GM12878 (cell line): ENCODE measurements at regions not wholly inside any gene's neighbourhood (a gene's known extent, or its start where the extent isn't known, plus 50 kb on each side); places are given as distances from the start of the nearest gene placed in this dataset.

Experiments used
- BCL11A ChIP-seq: IDR thresholded peaks from 2 replicates; pipeline ENCODE4 v1.6.1; 2011; ENCODE audit warnings: low read depth, low read length
- BMI1 ChIP-seq: fragments of 450-650 bp; IDR thresholded peaks from 2 replicates; pipeline ENCODE4 v1.6.1; 2016; ENCODE audit warnings: mild to moderate bottlenecking, moderate library complexity, borderline replicate concordance
- CREM ChIP-seq: IDR thresholded peaks from 2 replicates; pipeline ENCODE4 v1.6.1; 2014; ENCODE audit warnings: antibody characterized with exemption, low read depth
- CTCF ChIP-seq, 3 experiments: IDR thresholded peaks in 2 of 3; conservative IDR thresholded peaks in 1 of 3; 2 replicates each; pipeline ENCODE4 v1.5.1; 2011; ENCODE audit warnings: low read depth in 3 of 3, low read length in 3 of 3, mild to moderate bottlenecking in 3 of 3, control low read depth in 2 of 3, moderate library complexity in 2 of 3, inconsistent platforms in 1 of 3, mixed read lengths in 1 of 3; ENCODE audit not compliant: control insufficient read depth in 2 of 3, insufficient read depth in 1 of 3; ENCODE audit errors: extremely low read depth in 1 of 3
- EP300 ChIP-seq, 2 experiments: fragments of 150-350 bp in 1 of 2; IDR thresholded peaks; 2 replicates each; pipeline ENCODE4 v1.6.1; 2011 to 2012; ENCODE audit warnings: low read depth in 2 of 2, low read length in 2 of 2, borderline replicate concordance in 1 of 2, improper control_type of control experiment in 1 of 2, inconsistent platforms in 1 of 2; ENCODE audit not compliant: control insufficient read depth in 1 of 2
- ETV6 ChIP-seq, 2 experiments: fragments of 450-650 bp in 1 of 2; IDR thresholded peaks in 1 of 2; conservative IDR thresholded peaks in 1 of 2; 2 replicates each; pipeline ENCODE4 v1.6.1; 2014; ENCODE audit warnings: antibody characterized with exemption in 1 of 2, borderline replicate concordance in 1 of 2, low read depth in 1 of 2, mild to moderate bottlenecking in 1 of 2, moderate library complexity in 1 of 2
- POLR2A ChIP-seq: IDR thresholded peaks from 2 replicates; pipeline ENCODE4 v1.6.1; 2011; ENCODE audit warnings: low read depth, mild to moderate bottlenecking, low read length
- POLR2AphosphoS5 ChIP-seq: IDR thresholded peaks from 2 replicates; pipeline ENCODE4 v1.6.1; 2011; ENCODE audit warnings: mild to moderate bottlenecking, low read length, inconsistent platforms
- RCOR1 ChIP-seq: conservative IDR thresholded peaks from 2 replicates; pipeline ENCODE4 v1.6.1; 2012; ENCODE audit warnings: low read depth, low read length, improper control_type of control experiment
- ZNF217 ChIP-seq: fragments of 450-650 bp; IDR thresholded peaks from 2 replicates; pipeline ENCODE4 v1.6.1; 2017; ENCODE audit warnings: antibody characterized with exemption, mild to moderate bottlenecking
- ZNF24 ChIP-seq: fragments of 450-650 bp; IDR thresholded peaks from 2 replicates; pipeline ENCODE4 v1.6.1; 2017; ENCODE audit warnings: antibody characterized with exemption, mild to moderate bottlenecking
- ZNF274 ChIP-seq: IDR thresholded peaks from one replicate; pipeline ENCODE4 v1.8.0; 2011; ENCODE audit not compliant: insufficient read length, insufficient read depth
- ZSCAN29 ChIP-seq: fragments of 450-650 bp; IDR thresholded peaks from 2 replicates; pipeline ENCODE4 v1.6.1; 2017; ENCODE audit warnings: mild to moderate bottlenecking, moderate library complexity

GRCh38 chr9:129434187-129434586 is 186.7 kb downstream of the C9orf50 start:
- TF ChIP-seq POLR2A: no peak
- TF ChIP-seq CTCF (IDR thresholded peaks at IDR 0.05 in 2 of 3, conservative IDR thresholded peaks at IDR 0.05 in 1 of 3; ENCODE audit: control insufficient read depth in 2 of 3, extremely low read depth in 1 of 3, insufficient read depth in 1 of 3, low read depth in 3 of 3, low read length in 3 of 3): no peak
- no peak for TF ChIP-seq POLR2AphosphoS5
- TF ChIP-seq ZNF274: no peak
- TF ChIP-seq ZNF217: no peak
- no peak for TF ChIP-seq CREM
- TF ChIP-seq ETV6 (conservative IDR thresholded peaks at IDR 0.05 in 1 of 2, IDR thresholded peaks at IDR 0.05 in 1 of 2; ENCODE audit: borderline replicate concordance in 1 of 2, low read depth in 1 of 2): no peak
- no peak for TF ChIP-seq ZSCAN29
- no peak for TF ChIP-seq BMI1
- TF ChIP-seq EP300 (IDR thresholded peaks at IDR 0.05; ENCODE audit: borderline replicate concordance in 1 of 2, control insufficient read depth in 1 of 2, low read depth in 2 of 2, low read length in 2 of 2): no peak
- TF ChIP-seq BCL11A: no peak
- no peak for TF ChIP-seq ZNF24
- TF ChIP-seq RCOR1: no peak
